ENCODE measurements at regions not wholly inside any gene's neighbourhood (a gene's known extent, or its start where the extent isn't known, plus 50 kb on each side); places are given as distances from the start of the nearest gene placed in this dataset.

- no peaks in the 10 kb centered on the region for H3K4me1 ChIP-seq
- no peaks in the 10 kb centered on the region for H3K27me3 ChIP-seq
- DNase-seq: no peak
- no peak overlapping the region for H3K4me3 ChIP-seq
- H3K36me3 ChIP-seq (replicated peaks in 1 of 2; ENCODE audit: insufficient read depth in 1 of 2, low read depth in 2 of 2): no peaks in the 10 kb centered on the region
- TF ChIP-seq, protein P1, sequence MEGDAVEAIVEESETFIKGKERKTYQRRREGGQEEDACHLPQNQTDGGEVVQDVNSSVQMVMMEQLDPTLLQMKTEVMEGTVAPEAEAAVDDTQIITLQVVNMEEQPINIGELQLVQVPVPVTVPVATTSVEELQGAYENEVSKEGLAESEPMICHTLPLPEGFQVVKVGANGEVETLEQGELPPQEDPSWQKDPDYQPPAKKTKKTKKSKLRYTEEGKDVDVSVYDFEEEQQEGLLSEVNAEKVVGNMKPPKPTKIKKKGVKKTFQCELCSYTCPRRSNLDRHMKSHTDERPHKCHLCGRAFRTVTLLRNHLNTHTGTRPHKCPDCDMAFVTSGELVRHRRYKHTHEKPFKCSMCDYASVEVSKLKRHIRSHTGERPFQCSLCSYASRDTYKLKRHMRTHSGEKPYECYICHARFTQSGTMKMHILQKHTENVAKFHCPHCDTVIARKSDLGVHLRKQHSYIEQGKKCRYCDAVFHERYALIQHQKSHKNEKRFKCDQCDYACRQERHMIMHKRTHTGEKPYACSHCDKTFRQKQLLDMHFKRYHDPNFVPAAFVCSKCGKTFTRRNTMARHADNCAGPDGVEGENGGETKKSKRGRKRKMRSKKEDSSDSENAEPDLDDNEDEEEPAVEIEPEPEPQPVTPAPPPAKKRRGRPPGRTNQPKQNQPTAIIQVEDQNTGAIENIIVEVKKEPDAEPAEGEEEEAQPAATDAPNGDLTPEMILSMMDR (IDR thresholded peaks at IDR 0.05): no peak
- TF ChIP-seq POLR2A (IDR thresholded peaks at IDR 0.05): no peak
- WGBS, 2 donors: 64 to 71% methylated on average over 3 of the region's 3 CpGs
- no peak overlapping the region for H3K27ac ChIP-seq
- intact Hi-C loops (cut with DNase I): no loop called here
- ATAC-seq: no peak
- H3K9me3 ChIP-seq: no peaks in the 10 kb centered on the region
These were observed 769.7 kb downstream of the TAF11L14 start for GRCh38 chr5:18403941-18404438.

GRCh38 chr5:18420711-18421110 lies 786.5 kb downstream of the TAF11L14 start:
- Histone ChIP-seq H3K27me3 (no peaks in the 10 kb centered on the region), H3K27ac (no peak overlapping the region), H3K4me3 (no peak overlapping the region), H3K36me3 (replicated peaks in 1 of 2; ENCODE audit: insufficient read depth in 1 of 2, low read depth in 2 of 2) (no peaks in the 10 kb centered on the region), H3K9me3 (no peaks in the 10 kb centered on the region), H3K4me1 (no peaks in the 10 kb centered on the region)
- intact Hi-C loops (cut with DNase I): no loop called here
- DNase-seq (no peak), ATAC-seq (no peak)
- WGBS, 2 donors: 46 to 52% methylated on average over 1 of the region's 1 CpG
- TF ChIP-seq, protein P1 (IDR thresholded peaks at IDR 0.05): no peak
- no peak for TF ChIP-seq POLR2A (IDR thresholded peaks at IDR 0.05)

- no peak overlapping the region for H3K4me3 ChIP-seq
- no peak overlapping the region for H3K27ac ChIP-seq
- H3K36me3 ChIP-seq (replicated peaks in 1 of 2; ENCODE audit: insufficient read depth in 1 of 2, low read depth in 2 of 2): no peaks in the 10 kb centered on the region
- intact Hi-C loops (cut with DNase I): no loop called here
- no peaks in the 10 kb centered on the region for H3K27me3 ChIP-seq
- ATAC-seq: no peak
- H3K4me1 ChIP-seq: no peaks in the 10 kb centered on the region
- TF ChIP-seq POLR2A (IDR thresholded peaks at IDR 0.05): no peak
- TF ChIP-seq, protein P1 (IDR thresholded peaks at IDR 0.05): no peak
- DNase-seq: no peak
- H3K9me3 ChIP-seq: no peaks in the 10 kb centered on the region
These were observed 799.1 kb downstream of the TAF11L14 start for GRCh38 chr5:18433336-18433735.

DNA sequence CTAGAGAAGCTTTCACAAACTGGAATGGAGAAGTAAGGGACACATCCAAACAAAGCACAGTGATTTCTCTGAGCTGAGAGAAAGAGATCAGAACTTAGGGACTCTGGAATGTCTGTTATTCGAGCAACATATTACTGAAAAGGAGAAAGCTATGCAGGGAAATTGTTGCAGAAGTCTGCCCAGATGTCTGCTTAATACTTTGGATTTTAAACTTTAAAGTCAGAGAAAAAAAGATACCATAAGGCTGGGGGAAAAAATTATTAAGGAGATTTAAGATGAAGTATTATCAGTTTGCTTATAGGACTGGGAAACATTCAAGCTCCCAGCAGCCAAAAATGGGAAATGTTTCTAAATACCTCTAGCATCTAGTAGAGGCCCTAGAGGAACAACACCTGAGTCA lies 803.9 kb downstream of the TAF11L14 start:
- Histone ChIP-seq H3K27ac (no peak overlapping the region), H3K9me3 (peaks cover 0 to 5% (median 0%) of the 10 kb centered on the region in 3 donors), H3K27me3 (no peaks in the 10 kb centered on the region), H3K4me1 (no peaks in the 10 kb centered on the region), H3K36me3 (replicated peaks in 1 of 2; ENCODE audit: insufficient read depth in 1 of 2, low read depth in 2 of 2) (no peaks in the 10 kb centered on the region), H3K4me3 (no peak overlapping the region)
- DNase-seq (no peak), ATAC-seq (no peak)
- WGBS, 2 donors: 26 to 32% methylated on average over 1 of the region's 1 CpG
- intact Hi-C loops (cut with DNase I): no loop called here
- no peak for TF ChIP-seq POLR2A (IDR thresholded peaks at IDR 0.05)
- TF ChIP-seq, protein P1 (IDR thresholded peaks at IDR 0.05): no peak

DNA sequence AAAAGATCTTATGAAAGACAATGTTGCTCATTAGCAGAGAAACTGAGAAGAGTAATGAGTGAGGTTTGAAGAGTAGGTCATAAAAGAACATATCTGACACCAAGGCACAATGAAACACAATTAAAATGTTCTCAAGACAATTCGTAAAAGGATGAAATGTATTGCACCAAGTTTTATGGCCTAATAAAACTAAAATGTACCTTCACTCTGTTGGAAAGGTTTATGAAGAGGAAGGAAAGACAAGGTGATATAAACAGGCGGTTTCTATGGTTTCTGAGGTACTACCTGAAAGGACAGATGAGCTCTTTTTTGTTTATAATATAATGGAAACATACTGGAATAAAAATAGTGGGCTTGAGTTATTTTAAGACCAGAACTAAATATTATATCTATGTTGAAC lies 821.3 kb downstream of the TAF11L14 start:
- no peaks in the 10 kb centered on the region for H3K9me3 ChIP-seq
- H3K27ac ChIP-seq: no peak overlapping the region
- no peak overlapping the region for H3K4me3 ChIP-seq
- TF ChIP-seq, protein P1 (IDR thresholded peaks at IDR 0.05): no peak
- TF ChIP-seq POLR2A (IDR thresholded peaks at IDR 0.05): no peak
- no peak for DNase-seq
- no peaks in the 10 kb centered on the region for H3K27me3 ChIP-seq
- intact Hi-C loops (cut with DNase I): no loop called here
- 51 to 61% methylated on average over 2 of the region's 2 CpGs for WGBS, 2 donors
- no peak for ATAC-seq
- H3K36me3 ChIP-seq (replicated peaks in 1 of 2; ENCODE audit: insufficient read depth in 1 of 2, low read depth in 2 of 2): no peaks in the 10 kb centered on the region
- no peaks in the 10 kb centered on the region for H3K4me1 ChIP-seq

Measured in body of pancreas (tissue), 4 donors.